GM19455 (cell line): ENCODE measurements at regions not wholly inside any gene's neighbourhood (a gene's known extent, or its start where the extent isn't known, plus 50 kb on each side); places are given as distances from the start of the nearest gene placed in this dataset.

Experiments used
- ATAC-seq: cut with Tn5 transposase; IDR thresholded peaks from one replicate; pipeline ENCODE4 v1.9.1; 2021; ENCODE audit not compliant: unreplicated experiment

DNA sequence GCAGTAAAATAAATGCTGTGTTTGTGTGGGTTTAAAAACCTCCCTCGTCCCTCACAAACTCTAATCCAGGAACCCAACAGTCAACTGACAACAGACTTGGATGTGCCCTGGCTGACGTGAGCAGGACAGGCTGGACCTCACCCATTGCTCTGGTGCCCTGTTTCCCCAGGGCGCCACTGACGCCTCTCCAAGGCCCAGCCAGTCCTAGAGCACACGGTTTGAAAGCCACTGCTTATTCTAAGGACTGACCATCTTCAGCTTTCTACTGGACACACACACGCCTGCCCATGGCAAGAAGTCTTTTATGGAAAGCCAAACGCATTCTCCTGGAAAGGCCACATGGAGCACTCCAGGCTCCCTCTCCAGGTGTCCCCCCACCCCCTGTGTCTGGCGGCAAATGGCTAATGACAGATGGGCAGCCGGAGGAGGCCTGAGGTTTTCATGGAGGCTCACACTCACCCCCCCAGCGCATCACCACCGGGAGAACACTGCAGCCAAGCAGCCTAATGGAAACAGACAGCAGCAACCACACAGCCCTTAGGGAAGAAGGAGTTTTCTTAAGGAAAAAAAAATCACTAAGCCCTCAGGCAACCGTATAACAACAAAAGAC is 319.2 kb downstream of the SOX9 start:
- ATAC-seq = no peak

DNA sequence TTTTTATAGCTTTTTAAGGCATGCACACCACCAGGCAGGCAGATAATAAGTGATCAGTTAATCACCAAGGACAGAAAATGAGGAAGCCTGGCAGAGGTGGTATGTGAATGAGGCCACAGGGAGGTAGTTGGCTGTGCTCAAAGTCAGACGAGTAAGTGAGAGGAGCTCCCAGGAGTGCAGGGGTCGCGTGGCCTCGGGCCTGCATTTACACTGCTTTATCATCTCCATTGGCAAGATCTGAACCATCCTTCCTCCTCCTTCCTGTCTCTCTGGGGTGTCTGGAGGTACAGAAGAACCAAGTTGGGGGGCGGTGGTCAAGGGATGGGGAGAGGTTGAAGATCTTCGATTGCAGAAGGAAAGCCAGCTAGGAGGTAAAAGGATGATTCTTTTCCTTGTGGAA is 320.1 kb downstream of the SOX9 start:
- no peak for ATAC-seq

DNA sequence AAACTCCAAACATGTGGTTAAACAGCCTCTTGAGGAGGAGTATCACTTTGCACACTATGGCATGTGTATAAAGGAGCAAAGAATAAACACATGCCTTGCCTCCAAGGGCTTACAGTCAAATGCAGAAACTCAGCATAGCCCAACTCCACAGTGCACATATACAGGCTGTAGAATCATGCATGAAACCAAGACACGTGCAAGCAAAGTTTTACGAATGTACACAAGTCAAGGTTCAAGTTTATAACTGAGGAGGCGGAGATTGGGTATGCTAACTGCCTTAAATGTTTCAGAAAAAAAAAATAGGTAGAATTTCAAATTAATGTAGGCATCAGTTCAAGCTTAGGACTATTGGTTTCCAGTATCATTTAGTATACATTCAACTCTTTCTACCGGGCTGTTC is 321.1 kb downstream of the SOX9 start:
- no peak for ATAC-seq

DNA sequence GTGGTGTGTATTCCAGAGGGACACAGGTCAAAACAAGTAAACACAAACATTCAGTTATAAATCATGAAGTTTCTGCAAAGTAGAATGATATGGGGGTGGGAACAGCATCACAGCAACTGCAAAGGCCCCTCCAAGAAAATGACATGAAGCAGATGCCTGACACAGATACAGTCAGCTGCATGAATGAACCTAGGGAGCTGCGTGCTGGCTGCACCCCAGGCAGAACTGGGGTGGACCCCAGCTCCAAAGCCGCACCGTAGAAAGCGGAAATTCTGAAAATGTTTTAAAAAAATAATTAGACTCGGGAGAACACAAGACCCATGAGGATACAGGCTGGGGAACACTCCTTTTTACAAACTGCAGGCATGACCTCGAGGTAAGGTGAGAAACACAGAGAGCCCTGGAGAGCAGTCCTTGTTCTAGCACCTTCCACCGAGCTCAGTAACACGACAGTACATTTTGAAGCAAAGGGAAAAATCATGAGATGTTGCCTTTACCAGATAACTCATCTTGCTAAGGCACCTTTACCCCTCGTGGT is 323.8 kb downstream of the SOX9 start:
- no peak for ATAC-seq

DNA sequence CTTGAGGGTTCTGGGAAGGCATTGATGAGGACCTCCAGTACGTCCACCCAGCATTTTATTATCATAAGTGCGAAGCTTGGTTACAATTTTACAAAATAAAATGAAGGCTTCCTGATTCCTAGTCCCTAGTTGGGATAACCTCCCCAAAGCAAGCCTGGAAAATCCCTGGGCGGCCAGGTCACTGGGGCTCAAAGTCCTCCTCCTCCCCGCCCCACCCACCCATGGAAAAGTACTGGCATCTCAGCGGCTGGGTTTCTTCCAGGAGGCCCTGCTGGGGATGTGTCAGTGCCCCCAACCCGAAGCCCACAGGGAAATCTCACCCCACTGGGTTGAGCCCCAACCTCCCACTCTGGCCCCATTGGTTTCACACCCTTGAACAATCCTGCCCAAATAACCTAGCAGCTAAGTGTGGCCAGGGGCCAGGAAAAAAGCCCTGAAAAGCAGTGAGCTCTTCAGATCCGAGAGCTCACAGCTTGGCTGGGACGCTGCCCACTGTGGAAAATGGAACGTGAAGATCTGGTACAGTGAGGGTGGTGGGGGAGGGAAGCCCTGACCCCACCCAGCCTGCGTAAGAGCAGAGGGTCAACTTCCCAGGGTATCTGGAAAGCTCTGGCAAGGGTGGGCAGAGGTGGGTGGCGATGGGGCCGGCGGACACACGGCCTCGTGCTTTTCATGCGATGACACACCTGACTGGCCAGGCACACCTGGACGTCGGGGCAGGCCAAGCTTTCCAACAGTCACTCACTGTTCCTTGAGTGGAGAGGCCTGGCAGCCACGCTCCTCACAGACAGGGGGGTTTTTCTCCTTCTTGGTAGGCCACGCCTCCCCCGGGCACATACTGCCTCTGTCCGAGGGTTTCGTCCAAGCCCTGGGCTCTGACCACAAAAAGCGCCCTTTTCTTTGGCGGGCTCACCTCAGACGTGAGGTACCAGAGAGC is 324.5 kb downstream of the SOX9 start:
- ATAC-seq = no peak

DNA sequence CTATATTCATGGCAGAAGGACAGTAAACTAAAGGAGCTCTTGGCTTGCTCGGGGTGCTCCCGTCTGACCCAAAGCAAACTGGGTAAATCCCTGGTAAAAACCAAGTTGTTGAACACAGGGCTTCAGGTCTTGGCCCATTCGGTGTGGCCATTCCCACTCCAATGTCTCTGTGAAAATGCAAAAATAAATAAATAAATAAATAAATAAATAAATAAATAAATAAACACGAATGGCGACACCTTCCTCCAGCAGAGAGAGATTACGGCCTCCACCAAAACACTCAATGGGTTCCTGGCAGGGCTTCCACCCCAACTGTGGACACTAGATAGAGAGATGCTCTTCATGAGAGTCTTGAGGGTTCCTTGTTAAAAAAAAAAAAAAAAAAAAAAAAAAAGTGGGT is 325.3 kb downstream of the SOX9 start:
- no peak for ATAC-seq

DNA sequence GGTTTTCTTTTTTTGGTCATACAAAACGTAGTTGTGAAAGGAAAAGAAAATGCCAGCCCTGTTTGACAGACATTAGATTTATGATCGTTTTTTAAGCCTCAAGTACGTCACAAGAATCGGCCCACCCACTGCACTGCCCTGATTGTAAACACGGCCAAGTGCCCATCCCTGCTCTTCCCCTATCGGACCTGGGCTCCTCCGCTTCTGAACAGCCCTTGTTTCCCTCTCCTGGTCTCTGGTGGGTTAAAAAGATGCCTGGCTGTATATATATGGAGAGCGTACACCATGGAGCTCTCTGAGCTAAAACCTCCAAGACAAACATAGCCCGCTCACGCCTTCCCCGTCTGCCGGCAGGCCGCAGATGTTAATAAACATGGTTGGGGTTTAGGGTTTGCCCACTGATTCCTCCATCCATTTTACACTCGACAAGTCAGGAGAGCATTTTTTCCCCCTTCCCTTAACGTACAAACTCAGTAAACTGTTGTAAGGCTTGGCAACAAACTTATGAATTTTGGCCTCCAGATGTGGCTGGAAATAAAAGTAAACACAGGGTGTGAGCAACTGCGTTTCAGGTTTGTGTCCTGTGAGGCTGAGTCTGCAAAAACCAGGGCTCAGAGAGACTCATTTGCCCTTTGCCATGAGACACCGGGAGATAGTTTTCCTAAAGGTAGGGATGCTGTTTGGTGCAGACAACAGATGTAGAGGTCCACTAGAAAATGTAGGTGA is 325.9 kb downstream of the SOX9 start:
- no peak for ATAC-seq

DNA sequence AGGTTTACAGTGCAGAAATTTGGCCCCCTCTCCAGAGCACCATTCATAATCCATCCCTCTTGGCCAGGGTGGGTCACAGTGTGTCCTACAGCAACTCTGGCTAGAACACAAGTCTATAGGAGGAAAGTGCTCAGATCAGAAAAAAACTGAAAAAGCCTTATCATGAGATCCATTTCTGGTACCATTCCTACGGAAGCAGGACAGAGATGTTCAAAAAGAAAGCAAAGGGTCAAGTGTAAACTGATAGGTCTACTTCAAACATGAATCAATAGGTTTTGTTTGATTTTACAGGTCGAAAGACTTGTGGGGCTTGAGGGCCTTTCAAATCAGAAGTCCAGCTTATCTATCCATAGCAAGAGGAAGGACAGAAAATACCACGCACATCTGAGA is 326.4 kb downstream of the SOX9 start:
- no peak for ATAC-seq

DNA sequence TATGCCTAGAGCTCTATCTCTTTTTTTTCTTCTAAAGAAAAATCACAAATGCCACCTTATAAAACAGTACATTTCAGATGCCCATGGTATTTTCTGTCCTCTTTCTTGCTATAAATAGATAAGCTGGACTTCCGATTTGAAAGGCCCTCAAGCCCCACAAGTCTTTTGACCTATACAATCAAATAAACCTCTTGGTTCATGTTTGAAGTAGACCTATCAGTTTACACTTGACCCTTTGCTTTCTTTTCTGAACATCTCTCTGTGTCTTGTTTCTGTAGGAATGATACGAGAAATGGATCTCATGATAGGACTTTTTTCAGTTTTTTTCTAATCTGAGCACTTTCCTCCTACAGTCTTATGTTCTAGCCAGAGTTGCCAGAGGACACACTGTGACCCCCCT is 327.2 kb downstream of the SOX9 start:
- ATAC-seq = no peak

DNA sequence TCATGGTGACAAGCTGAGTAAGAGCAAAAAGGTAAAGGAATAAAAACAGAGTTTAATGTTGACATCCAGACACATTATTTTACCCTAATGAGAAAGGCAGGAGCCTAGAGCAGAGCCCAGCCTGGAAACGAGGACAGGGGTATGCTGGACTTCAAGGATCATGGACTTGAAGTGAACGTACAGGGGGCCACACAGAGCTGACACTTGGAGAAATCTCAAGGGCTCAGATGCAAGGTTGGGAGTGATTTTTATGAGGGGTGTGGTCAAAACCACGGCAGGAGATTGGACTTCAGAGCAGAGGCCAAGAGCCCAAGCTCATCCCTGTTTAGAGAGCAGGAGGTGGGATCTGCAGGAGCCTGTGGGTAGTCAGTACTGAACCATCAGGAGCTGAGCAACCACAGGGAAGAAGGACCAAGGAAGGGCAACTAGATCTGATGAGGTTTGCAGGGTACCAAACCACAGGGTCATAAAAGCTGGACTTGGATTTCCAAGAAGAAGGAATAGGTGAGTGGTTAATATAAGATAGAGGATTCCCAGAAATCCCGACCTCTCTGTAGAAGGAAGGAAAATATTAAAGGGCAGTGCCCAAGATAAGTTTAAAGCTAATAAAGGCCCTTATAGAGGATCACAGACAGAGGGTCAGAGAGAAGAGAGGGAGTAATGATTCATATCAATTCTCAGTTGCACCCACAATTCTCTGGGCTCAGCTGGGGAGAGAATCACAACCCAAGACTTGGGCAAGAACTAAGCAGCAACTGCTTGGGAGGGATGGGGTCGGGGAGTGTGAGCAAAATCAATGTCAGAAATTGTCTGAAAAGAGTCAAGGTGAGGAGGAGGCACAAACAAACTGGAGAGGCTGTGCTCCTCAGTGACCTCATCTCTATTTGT is 331.7 kb downstream of the SOX9 start:
- no peak for ATAC-seq

DNA sequence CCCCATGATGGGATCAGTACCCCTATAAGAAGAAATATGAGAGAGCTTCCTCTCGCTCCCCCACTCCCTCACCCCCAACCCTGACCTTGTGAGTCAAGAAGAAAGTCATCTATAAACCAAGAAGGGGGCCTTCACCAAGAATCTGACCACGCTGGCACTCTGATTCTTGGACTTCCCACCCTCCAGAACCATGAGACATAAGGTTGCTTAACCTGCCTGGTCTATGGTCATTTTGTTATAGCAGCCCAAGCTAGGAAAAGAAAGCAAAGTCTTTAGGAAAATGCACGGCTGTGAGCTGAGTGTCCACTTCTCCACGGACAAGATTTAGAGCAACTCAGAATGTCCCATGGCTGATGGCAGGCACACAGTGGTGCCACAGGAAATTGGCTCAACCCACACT is 333.5 kb downstream of the SOX9 start:
- no peak for ATAC-seq

DNA sequence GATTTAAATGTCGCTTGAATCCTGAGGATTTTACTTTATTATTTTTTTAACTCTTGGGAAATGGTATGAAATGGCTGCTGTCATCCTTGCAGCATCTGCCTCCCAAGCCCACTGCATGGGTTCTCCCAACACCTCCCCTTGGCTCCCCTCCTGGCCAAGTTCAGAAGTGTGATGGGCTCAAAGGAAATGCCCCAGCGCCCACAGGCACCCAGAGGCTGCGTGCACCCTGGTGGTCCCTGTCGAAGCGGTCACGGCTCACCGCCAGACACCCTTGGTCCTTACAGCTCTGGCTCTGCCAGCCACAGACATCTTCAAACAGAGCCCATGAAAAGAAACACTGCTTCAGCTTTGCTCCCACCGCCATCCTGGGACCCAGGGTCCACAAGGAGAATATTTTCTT is 334.7 kb downstream of the SOX9 start:
- ATAC-seq = no peak

DNA sequence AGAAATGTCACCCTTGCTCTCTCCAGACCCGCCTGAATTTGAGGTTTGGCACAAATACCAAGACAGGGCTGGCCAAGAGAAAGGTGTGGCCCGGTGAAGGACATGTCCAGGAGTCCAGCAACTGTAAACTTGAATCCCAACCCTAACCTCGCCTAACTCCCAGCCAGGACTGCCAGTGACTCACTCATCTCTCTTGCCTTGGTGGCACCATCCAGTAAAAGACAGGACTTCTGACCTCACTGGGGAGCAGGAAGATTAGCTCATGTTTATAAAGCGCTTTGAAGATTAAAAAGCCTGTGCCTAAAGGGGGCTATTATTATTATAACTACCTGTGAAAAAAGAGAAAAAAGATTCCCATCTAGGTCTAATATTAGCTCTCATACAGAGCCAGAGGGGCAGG is 335.3 kb downstream of the SOX9 start:
- ATAC-seq = no peak

DNA sequence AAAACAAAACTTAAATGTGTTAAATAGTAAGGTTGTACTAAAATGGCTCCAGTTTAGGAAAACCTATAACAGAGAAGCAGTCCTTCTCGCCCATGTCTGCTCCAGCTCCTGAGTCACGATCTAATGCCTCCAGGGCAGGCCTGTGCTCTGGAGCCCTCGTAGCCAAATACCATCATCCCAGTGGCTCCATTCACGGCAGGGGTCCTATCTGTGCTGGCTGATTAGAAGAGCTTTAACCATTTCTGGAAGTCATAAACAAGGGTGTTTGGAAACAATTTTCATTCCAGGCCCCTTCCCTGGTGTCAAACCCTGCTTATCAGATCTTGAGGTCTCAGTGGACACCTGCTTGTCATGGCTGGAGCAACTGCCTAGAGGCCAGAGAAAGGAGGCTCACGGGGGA is 336.9 kb downstream of the SOX9 start:
- no peak for ATAC-seq

DNA sequence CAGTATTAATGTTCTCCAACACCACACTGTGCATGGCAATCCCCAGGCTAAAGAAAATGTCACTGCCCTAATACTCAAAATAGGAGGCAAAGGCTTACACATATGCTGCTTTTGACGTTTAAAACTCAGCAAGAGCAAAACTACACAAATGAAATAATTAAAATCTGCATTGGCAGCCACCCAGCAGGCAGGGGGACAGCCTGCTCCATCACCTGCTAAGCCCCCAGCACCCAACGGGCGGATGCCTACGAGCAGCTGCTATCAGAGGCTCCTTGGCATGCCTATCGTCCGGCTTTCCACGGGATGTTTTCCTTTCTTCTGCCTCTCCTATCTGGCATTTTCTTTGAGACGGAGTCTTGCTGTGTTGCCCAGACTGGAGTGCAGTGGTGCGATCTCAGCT is 337.5 kb downstream of the SOX9 start:
- ATAC-seq = no peak

DNA sequence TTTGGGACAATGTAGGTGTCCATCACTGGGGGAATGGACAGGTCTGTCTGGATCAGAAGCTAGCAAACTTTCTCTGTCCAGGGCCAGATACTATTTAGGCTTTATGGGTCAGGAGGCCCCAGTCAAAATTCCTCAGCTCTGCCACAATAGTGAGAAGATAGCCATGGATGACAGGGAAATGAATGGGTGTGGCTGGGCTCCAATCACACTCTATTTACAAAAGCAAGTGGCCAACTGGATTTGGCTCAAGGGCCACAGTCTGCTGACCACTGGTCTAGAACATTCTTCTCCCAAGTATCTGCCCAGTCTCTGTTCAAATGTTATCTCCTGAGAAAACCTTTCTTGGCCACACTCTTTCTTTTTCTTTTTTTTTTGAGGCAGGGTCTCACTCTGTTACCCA is 339.9 kb downstream of the SOX9 start:
- no peak for ATAC-seq

DNA sequence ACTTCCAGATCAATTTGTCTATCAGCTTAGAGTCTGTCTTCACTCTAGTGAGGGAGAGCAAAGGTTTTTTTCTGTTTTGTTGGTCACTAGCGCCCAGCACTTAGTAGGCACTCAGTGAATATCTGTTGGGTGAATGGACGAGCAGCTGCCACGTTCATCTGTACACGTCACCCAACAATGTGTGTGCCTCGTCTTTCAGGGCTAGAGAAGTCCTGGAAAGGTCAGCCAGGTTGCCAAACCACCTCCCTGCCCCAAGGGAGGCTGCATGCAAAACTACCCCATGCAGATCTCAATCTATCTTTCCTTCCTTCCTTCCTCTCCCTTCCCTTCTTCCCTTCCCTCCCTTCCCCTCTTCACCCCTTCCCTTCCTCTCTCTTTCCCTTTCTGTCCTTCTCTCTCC is 340.9 kb downstream of the SOX9 start:
- no peak for ATAC-seq

DNA sequence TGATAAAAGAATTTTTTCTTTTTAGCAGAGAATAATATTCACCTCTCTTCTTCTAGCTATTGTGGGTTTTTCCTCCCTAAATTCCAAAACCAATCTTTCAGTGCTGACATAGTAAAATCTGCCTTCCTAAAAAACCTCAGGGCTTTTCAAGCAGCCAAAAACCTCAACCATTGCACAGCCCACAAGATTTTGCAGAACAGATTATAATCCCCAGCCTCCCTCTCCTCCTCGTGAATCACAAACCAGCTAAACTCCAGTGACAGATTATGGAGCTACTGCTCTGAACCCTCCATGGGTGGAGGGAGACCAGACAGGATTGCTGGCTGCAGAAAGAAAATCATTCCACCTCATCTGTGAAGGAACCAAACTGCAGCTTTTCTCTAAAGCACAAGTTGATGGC is 341.6 kb downstream of the SOX9 start:
- no peak for ATAC-seq

DNA sequence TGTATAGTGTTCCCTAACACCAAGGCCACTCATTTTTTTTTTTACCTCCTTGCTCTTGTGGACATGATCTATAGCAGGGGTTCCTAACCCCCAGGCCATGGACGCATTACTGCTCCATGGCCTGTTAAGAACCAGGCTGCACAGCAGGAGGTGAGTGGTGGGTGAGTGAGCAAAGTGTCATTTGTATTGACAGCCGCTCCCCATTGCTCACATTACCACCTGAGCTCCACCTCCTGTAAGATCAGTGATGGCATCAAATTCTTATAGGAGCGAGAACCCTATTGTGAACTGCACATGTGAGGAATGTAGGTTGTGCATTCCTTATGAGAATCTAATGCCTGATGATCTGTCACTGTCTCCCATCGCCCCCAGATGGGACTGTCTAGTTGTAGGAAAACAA is 342.0 kb downstream of the SOX9 start:
- no peak for ATAC-seq

DNA sequence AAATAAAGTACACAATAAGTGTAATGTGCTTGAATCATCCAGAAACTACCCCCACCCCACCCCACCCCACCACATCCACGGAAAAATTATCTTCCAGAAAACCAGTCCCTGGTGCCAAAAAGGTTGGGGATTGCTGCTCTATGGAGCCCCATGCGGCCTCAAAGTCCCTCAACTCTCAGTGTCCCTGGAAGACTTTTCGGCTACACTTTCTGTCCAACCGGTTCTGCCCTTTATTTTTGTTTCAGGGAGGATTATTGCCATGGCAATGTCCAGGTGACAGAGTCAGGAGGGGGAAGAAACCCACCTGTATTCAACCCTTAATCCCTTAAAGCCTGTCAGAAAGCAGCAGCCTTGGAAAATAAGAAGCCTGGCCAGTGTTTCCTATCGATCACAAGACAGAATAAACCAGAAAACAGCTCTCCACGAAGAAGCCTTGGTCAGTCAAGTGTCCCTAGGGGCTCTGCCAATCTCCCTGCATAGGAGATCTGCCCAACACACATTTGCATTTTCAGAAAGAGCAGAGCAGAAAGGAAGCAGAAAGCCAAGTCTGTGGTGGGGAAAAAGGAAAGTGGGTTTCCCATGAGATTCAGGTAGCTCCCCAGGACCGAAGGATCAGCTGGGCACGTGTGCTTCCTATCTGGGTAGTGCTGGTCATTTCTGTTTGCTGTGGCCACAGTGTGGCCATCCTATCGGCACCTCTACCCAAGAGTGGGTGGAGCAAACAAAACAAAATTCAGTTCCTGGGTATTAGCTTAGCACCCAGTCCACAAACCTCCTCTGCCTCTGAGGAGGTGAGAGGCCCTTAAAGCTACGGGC is 342.7 kb downstream of the SOX9 start:
- no peak for ATAC-seq
